ENCODE measurements at regions not wholly inside any gene's neighbourhood (a gene's known extent, or its start where the extent isn't known, plus 50 kb on each side); places are given as distances from the start of the nearest gene placed in this dataset.

DNA sequence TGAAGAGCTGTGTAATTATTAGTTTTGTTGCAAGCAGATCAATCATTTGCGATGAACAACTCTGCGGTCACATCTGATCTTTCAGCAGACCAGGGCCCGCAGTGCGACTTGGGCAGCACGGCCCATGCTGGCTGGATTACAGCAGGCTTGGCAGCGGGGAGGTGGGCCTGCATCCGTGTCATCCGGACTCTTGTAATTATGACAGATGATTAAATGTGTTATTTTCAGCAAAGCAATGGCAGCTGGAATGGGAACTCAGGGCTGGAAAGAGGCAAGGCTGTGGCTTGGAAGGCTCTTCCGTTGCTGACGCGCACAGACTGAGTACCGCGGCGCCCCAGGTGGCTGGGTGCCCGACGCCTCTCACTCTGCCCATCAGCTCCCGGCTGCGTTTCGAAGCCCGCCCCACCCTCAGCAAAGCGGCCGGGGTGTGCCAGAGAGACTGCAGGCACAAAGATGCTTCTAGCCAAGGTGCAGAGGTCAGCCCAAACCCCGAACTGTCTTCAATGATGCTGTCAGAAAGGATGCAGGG is 397.4 kb upstream of the SALL3 start:
- ChIA-PET POLR2A (ENCODE audit: low non-redundant PET) (interaction anchor here (0.6 kb wide), 1 partner anchor 1376 kb away, joined by 3 read pairs; no protein-coding TSS in a partner anchor), CTCF (no interaction called here)
- intact Hi-C loops (cut with micrococcal nuclease; ENCODE audit: unreplicated experiment), result no loop called here

GRCh38 chr18:78582898-78583738 is 396.5 kb upstream of the SALL3 start:
- Histone ChIP-seq H3K27ac (ENCODE audit: low read depth, low read length, poor library complexity, severe bottlenecking) (no peak overlapping the region), H3K27me3 (replicated peaks; ENCODE audit: insufficient read depth, low read depth, low read length, poor library complexity) (no peaks in the 10 kb centered on the region), H3K4me3 (ENCODE audit: low read depth, low read length, poor library complexity, severe bottlenecking) (no peak overlapping the region), H3K9me3 (ENCODE audit: low read depth, low read length, poor library complexity, severe bottlenecking) (peaks cover 15% of the 10 kb centered on the region), H3K4me1 (ENCODE audit: insufficient read depth, low read length, poor library complexity, severe bottlenecking) (no peaks in the 10 kb centered on the region), H3K36me3 (ENCODE audit: insufficient read depth, low read length, poor library complexity, severe bottlenecking) (no peaks in the 10 kb centered on the region)
- no peak for DNase-seq (ENCODE audit: low spot score)
- CTCF ChIA-PET, result no interaction called here
- BruUV-seq (replicated peaks), result no TSS peak
- intact Hi-C loops (cut with micrococcal nuclease; ENCODE audit: unreplicated experiment), result no loop called here
- POLR2A ChIA-PET (ENCODE audit: low non-redundant PET), result no interaction called here
- TF ChIP-seq, protein P1, sequence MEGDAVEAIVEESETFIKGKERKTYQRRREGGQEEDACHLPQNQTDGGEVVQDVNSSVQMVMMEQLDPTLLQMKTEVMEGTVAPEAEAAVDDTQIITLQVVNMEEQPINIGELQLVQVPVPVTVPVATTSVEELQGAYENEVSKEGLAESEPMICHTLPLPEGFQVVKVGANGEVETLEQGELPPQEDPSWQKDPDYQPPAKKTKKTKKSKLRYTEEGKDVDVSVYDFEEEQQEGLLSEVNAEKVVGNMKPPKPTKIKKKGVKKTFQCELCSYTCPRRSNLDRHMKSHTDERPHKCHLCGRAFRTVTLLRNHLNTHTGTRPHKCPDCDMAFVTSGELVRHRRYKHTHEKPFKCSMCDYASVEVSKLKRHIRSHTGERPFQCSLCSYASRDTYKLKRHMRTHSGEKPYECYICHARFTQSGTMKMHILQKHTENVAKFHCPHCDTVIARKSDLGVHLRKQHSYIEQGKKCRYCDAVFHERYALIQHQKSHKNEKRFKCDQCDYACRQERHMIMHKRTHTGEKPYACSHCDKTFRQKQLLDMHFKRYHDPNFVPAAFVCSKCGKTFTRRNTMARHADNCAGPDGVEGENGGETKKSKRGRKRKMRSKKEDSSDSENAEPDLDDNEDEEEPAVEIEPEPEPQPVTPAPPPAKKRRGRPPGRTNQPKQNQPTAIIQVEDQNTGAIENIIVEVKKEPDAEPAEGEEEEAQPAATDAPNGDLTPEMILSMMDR (conservative IDR thresholded peaks at IDR 0.05; ENCODE audit: low read depth, low read length), result no peak
- TF ChIP-seq EZH2 (IDR thresholded peaks at IDR 0.05; ENCODE audit: borderline replicate concordance, low read depth, low read length, poor library complexity, severe bottlenecking), result no peak

More for the DNA sequence above, 397.4 kb upstream of the SALL3 start:
- TF ChIP-seq, protein P1 (conservative IDR thresholded peaks at IDR 0.05; ENCODE audit: low read depth, low read length), result no peak
- TF ChIP-seq EZH2 (IDR thresholded peaks at IDR 0.05; ENCODE audit: borderline replicate concordance, low read depth, low read length, poor library complexity, severe bottlenecking), result no peak
- Histone ChIP-seq H3K27ac (ENCODE audit: low read depth, low read length, poor library complexity, severe bottlenecking) (no peak overlapping the region), H3K4me1 (ENCODE audit: insufficient read depth, low read length, poor library complexity, severe bottlenecking) (no peaks in the 10 kb centered on the region), H3K9me3 (ENCODE audit: low read depth, low read length, poor library complexity, severe bottlenecking) (peaks cover 15% of the 10 kb centered on the region), H3K27me3 (replicated peaks; ENCODE audit: insufficient read depth, low read depth, low read length, poor library complexity) (no peaks in the 10 kb centered on the region), H3K36me3 (ENCODE audit: insufficient read depth, low read length, poor library complexity, severe bottlenecking) (no peaks in the 10 kb centered on the region), H3K4me3 (ENCODE audit: low read depth, low read length, poor library complexity, severe bottlenecking) (no peak overlapping the region)
- no peak for DNase-seq (ENCODE audit: low spot score)
- BruUV-seq (replicated peaks), result no TSS peak

GRCh38 chr18:78583739-78584458 is 395.7 kb upstream of the SALL3 start:
- Histone ChIP-seq H3K4me3 (ENCODE audit: low read depth, low read length, poor library complexity, severe bottlenecking) (no peak overlapping the region), H3K9me3 (ENCODE audit: low read depth, low read length, poor library complexity, severe bottlenecking) (peaks cover 15% of the 10 kb centered on the region), H3K27ac (ENCODE audit: low read depth, low read length, poor library complexity, severe bottlenecking) (no peak overlapping the region), H3K27me3 (replicated peaks; ENCODE audit: insufficient read depth, low read depth, low read length, poor library complexity) (no peaks in the 10 kb centered on the region), H3K4me1 (ENCODE audit: insufficient read depth, low read length, poor library complexity, severe bottlenecking) (no peaks in the 10 kb centered on the region), H3K36me3 (ENCODE audit: insufficient read depth, low read length, poor library complexity, severe bottlenecking) (no peaks in the 10 kb centered on the region)
- BruUV-seq (replicated peaks), result no TSS peak
- TF ChIP-seq EZH2 (IDR thresholded peaks at IDR 0.05; ENCODE audit: borderline replicate concordance, low read depth, low read length, poor library complexity, severe bottlenecking), result no peak
- TF ChIP-seq, protein P1 (conservative IDR thresholded peaks at IDR 0.05; ENCODE audit: low read depth, low read length), result no peak
- intact Hi-C loops (cut with micrococcal nuclease; ENCODE audit: unreplicated experiment), result no loop called here
- DNase-seq (ENCODE audit: low spot score), result no peak
- POLR2A ChIA-PET (ENCODE audit: low non-redundant PET), result no interaction called here
- CTCF ChIA-PET, result no interaction called here
